NCI-H2196 (cell line): ENCODE measurements at regions not wholly inside any gene's neighbourhood (a gene's known extent, or its start where the extent isn't known, plus 50 kb on each side); places are given as distances from the start of the nearest gene placed in this dataset.

ENCODE experiments used
- DNase-seq: peaks from one replicate; lab custom pipeline; 2025; ENCODE audit not compliant: unreplicated experiment; lab: John Stamatoyannopoulos, UW

GRCh38 chr22:47281126-47282106 lies 519.0 kb downstream of the TBC1D22A start:
- DNase-seq = no peak

GRCh38 chr22:47280301-47280700 lies 517.9 kb downstream of the TBC1D22A start:
- DNase-seq = no peak

DNA sequence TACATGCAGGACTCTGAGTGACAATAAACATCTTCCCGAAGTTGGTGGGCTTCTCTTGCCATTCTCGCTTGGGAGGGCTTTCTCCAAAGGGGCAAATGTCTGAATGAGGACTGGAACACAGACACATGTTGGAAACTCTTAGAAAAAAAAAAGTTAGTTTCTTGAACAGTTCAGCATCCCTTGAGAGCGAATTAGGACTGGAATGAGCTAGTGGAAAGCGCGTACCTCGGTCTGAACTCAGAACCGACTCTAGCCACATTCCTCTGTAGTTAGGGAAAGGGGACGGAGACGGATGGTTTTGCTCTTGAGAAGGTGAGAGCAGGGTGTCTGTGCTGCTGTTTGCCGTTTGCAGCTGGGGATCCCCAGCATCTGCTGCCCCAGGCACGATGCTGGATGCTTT lies 517.3 kb downstream of the TBC1D22A start:
- no peak for DNase-seq

DNA sequence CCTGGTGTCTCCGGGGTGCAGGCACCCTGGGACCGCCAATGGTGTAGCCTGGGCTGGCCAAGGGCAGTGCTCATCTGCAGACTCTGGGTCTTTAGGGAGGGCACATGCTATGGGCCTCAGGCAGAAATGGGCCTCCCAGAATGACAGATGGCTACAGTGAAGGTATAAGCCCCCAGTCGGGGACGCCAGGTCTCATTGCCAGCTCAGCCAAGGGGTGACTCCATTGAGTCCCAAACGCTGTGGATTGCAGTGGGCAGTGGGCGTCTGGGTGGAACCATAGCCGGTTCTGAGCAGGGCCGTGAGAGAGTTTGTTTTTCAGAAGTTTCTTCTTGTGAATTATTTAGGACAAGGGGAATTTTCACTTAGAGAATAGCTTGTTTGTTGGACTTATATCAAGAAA lies 516.9 kb downstream of the TBC1D22A start:
- DNase-seq = no peak

DNA sequence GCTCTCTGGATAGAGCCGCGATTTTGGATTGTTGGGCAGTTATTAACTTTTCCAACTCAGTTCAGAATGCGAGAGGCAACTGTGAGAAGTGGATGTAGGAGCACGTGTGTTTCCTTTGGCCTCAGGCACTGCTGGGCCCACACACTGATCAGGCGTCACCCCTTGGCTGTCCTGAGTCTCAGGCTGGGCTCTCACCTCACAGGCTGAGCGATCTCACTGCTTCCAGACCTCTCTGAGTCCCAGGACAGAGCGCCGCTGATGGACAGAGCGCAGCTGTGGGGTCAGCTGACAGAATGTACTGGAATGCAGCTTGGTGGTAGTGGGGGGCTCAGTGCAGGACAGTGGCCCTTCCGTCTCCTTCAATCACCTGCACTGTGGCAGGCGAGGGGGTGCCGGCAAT lies 516.2 kb downstream of the TBC1D22A start:
- DNase-seq = no peak

GRCh38 chr22:47277531-47277930 lies 515.1 kb downstream of the TBC1D22A start:
- no peak for DNase-seq

DNA sequence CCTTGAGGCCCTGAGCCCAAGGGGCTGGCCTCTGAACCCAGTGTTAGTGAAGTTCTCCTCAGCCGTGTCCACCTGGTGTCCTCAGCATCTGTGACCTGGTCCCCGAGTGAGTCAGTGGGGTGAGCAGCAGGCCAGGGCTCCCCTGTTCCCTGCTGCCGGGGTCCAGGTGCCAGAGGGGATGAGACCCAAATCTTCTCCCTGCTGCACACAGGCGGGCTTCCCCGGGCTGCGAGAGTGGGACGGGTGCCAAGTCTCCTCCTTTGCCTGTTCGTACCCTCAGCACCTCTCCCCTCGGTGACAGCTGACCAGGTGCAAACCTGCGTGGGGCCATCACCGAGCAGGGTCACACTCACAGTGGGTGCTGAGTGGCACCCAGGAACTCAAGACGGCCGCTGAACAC lies 514.5 kb downstream of the TBC1D22A start:
- no peak for DNase-seq

DNA sequence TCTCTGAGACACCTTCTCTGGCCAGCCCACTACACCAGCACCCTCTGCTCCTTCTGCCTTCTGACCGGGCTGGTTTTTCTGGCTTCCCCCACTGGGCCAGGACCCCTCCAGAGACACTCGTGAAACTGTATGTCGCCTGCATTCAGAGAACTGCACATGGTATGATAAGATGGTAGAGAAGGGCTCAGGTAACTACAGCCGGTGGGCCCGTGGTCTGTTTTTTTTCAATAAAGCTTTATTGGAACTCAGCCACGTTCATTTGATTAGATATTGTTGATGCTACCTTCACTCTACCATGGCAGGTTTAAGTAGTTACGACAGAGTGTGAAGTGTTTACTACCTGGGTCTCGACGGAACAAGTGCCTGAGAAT lies 514.0 kb downstream of the TBC1D22A start:
- DNase-seq = no peak

DNA sequence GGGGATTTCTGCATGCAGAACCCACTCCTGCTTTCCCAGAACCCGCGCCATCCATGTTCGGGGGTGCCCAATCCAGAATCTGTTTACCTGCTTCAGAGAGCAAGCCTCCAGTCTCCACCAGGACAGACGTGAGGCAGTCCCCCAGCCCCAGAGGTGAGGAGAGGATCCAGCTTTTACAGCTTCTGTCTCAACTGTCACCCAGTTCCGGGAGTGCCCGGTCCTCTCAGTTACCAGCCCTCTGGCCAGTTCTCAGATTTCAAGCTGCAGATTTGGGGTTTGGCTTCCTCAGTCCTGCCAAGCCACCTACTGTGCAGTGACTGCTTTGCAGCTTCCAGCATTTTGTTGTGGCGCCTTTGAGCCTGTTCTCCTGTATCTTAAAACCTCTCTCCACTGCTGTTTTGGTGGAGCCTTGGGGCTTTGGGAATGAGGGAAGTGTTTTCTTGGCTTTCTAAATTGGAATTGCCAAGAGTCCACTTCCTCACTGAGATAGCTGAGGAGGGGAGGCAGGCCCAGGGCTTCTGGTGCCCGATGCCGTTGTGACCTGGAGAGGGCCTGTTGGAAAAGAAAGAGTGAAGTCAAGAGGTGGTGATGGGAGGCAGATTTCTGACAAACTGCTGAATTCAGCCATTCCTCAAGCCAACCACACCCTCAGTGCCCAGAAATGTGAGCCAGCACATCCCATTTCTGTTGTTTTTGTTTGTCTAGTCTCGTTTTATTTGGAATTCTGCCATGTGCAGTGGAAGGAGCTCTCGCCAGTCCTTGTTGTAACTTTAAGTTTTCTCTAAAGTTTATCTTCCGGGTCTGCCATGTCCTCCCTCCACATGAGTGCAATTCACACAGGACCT lies 513.4 kb downstream of the TBC1D22A start:
- DNase-seq = peak; percentile 25

DNA sequence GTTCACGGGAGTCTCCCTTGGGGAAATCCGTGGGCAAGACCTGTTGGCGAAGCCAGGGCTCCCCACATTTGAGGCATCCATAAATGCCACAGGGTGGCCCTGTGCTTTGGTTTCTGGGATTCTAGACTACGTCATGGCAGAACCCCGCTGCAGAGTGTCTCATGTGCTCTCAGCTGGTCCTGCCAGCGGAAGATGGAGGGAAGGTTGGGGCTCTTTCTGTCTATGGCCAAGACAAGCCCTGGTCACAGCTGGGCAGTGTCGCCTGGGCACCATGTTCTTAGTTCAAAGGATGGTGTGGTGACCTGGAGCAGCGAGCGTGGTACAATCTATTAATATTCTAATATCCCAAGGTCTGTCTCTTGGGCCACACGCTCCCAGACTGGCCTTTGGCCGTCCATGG lies 511.7 kb downstream of the TBC1D22A start:
- DNase-seq = no peak

- DNase-seq = no peak
These were observed 508.1 kb downstream of the TBC1D22A start for GRCh38 chr22:47270463-47271135.

- no peak for DNase-seq
These were observed 507.2 kb downstream of the TBC1D22A start for GRCh38 chr22:47269516-47270088.

DNA sequence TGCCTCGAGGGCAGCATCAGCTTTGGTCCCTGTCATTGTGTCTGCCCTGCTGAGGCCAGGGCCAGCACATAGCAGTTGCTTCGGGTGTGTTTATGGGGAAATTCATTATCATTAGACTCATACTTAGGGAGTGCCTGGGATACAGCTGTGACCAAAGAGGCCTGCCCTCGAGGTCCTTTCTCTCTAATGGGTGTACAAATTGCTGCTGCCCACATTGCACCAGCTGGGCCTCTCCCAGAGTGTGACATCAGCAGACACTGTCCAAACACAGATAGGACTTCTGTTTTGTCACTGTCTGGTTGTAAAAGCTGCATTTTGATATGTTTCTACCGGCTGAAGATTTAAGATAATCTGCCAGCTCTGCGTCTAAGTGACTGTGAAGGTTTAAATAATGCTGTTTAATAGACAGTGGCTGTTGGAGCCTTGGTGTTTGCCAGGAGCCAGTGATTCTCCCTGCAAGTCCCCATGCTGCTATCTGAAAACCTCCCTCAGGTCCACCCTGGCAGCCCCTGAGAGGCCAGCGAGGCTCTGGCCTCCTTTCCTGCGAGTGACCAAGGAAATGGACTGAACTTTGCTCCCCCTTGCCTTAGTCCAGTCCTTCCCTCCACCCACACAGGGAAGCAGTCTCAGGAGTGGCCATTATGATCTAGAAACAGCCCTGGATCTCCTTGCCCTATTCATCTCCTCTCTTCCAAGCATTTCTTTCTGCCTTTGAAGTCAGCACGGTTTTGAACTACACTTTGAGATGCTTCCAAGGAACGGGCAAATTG lies 505.2 kb downstream of the TBC1D22A start:
- DNase-seq = no peak

DNA sequence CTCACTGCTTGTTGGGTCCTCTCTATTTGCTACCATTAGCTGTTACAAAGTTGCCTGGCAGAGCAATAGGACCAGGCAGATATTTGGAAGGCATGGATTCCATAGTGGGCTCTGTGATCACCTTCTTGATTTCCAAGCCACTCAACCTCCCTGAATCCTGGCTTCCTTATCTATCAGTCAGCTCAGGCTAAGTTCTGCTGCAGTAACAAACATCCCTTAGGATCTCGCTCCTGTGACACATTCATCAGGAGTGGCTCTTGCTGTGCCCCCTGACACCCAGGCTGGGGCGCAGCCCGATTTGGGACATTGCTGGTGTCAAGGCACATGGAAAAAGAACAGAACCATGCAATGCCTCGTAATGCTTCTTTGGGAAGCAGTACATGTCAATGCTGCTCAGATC lies 503.9 kb downstream of the TBC1D22A start:
- DNase-seq = no peak

DNA sequence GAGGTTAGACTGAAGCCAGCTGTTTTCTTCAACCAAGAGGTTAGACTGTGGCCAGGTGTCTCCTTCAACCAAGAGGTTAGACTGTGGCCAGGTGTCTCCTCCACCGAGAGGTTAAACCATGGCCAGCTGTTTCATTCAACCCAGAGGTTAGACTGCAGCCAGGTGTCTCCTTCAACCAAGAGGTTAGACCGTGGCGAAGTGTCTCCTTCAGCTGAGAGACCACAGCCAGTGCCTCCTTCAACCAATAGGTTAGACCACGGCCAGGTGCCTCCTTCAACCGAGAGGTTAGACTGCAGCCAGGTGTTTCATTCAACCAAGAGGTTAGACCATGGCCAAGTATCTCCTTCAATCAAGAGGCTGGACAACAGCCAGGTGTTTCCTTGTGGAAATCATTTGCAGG lies 498.1 kb downstream of the TBC1D22A start:
- DNase-seq = peak; percentile 78

DNA sequence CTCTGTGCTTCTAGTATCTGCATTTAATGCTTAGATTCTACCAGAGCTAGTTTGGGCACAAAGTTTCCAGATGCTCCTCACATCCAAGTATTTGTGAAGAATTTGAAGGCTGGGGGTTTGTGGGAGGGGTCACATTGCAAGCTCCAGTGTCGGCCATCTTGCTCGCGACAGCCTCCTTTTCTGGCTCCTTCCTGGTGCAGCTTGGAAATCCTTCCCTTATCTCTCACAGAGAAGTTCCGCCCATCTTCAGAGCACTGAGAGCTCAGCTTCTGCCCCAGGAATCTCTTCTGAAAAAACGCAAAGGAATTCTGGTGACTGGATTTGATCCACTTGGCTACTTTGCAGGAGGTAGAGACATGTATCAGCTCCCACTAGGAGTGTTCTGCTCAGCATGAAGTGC lies 497.5 kb downstream of the TBC1D22A start:
- DNase-seq = peak; percentile 16

DNA sequence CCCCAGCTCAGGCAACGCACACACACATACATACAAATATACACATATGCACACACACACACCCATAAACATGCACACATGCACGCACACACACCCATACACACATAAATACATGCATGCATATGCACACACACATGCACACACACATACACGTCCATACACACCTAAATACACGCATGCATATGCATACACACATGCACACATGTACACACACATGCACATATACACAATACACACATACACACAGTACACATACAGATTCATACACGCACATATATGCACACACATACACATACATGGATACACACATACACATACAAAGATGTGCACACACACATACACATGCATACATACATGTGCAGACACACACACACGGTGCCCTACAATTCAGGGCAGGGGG lies 496.6 kb downstream of the TBC1D22A start:
- no peak for DNase-seq

DNA sequence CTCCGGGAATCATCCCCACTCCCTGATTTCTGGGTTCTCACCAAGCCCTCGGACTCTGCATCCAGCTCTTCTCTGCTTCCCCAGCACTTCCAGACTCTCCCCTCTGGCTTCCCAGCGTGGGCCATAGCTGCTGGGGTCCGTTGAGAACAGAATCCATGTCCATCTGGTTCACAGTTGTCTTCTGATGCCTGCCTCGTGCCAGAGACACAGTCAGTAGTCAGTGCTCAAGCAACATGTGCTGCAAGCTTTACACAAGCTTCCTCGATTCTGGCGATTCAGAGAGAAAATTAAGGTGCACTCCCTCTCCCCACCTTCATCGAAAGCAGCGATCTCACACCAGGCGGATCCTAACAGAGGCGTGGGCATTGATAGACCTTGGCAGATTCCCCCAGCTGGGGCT lies 495.5 kb downstream of the TBC1D22A start:
- DNase-seq = no peak

GRCh38 chr22:47257566-47257965 lies 495.1 kb downstream of the TBC1D22A start:
- no peak for DNase-seq

DNA sequence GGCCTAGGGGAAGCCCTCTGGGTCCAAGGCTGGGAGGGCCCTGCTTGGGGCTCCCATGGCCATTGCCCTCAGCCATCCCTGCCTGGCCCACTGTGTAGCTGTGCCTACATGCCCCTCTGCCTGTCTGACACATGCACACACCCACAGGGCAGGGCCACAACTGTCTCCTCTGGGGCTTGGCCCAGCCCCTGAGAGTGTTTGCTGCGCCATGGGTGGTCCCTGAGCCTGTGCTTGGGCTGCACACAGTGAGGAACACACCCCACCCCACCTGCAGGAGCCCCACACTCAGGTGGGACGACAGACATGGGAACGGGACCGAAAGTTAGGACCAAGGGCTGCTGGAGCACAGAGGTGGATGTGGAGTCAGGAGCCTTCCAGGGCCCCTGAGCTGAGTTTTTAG lies 489.5 kb downstream of the TBC1D22A start:
- DNase-seq = no peak
